HEK293T (cell line): ENCODE measurements at regions not wholly inside any gene's neighbourhood (a gene's known extent, or its start where the extent isn't known, plus 50 kb on each side); places are given as distances from the start of the nearest gene placed in this dataset.

Experiments
- FOXA1 ChIP-seq: fragments of 450-650 bp; IDR thresholded peaks from 2 replicates; pipeline ENCODE4 v1.6.1; 2016; ENCODE audit warnings: mild to moderate bottlenecking
- TF ChIP-seq, protein P1 (sequence below): fragments of 450-650 bp; IDR thresholded peaks from 2 replicates; pipeline ENCODE4 v1.6.1; 2016

DNA sequence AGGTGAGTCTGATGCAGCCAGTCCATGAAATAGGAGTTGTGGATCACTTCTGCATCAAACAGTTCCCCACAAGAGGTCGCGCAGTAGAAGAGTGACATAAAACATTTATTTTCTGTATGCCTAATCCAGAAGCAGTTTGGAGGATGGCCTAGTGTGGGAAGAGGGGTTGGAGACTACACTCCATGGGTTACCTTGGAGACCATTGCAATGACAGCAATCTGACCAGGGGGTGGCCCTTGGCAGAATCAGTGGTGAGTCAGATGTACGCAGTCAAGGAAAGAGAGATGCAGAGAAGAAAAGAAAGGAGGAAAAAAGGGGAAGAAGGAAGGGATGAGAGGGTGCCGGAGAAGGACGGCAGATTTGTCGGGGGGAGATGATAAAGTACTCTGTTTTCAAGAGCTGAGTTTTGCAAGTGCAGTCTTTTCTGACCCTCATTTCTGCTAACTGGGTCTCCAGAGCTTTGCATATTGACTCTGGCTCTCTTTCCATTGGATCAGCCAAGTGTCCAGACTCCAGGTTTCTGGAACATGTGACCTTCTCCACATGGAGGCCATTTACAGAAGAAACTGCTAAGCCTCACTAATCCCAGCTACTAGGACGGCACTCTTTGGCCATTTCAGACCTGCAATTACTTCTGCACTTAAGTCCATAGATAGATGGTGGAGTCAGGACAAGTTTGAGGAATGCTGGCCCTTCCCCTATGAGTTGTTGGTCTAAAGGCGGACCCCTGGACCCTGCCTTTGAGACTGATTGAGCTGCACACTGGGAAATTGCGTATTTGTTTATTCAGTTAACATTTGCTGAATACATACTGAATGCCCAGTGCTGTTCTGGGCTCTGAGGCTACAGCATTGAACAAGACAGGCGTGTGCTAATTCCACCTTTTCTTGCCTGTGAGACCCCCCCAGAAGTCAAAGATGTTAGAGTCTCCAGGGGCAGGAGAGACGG lies 424.2 kb downstream of the BCL11B start:
- TF ChIP-seq, protein P1, sequence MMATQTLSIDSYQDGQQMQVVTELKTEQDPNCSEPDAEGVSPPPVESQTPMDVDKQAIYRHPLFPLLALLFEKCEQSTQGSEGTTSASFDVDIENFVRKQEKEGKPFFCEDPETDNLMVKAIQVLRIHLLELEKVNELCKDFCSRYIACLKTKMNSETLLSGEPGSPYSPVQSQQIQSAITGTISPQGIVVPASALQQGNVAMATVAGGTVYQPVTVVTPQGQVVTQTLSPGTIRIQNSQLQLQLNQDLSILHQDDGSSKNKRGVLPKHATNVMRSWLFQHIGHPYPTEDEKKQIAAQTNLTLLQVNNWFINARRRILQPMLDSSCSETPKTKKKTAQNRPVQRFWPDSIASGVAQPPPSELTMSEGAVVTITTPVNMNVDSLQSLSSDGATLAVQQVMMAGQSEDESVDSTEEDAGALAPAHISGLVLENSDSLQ = no peak
- TF ChIP-seq FOXA1 = no peak
